ENCODE measurements at regions not wholly inside any gene's neighbourhood (a gene's known extent, or its start where the extent isn't known, plus 50 kb on each side); places are given as distances from the start of the nearest gene placed in this dataset.

DNA sequence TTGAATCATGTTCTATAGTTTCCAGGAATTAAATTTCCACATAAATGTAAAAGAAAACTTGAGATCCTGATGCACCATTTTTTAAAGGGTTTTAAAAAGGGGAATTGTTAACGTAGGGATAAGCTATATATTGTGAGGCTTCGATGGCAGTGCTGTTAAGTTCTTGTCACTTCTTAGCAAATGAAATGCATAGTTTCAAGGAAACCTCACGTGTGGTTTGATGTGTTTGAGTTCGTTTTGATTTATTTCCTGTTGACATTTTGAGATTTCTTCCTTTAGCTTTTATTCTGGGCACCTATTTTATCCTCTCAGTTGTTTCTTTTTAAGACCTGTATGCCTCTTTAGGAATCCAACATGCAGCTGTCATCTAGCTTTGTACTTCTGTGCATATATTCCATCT is 301.0 kb downstream of the DOCK8 start:
- TF ChIP-seq, protein P1, sequence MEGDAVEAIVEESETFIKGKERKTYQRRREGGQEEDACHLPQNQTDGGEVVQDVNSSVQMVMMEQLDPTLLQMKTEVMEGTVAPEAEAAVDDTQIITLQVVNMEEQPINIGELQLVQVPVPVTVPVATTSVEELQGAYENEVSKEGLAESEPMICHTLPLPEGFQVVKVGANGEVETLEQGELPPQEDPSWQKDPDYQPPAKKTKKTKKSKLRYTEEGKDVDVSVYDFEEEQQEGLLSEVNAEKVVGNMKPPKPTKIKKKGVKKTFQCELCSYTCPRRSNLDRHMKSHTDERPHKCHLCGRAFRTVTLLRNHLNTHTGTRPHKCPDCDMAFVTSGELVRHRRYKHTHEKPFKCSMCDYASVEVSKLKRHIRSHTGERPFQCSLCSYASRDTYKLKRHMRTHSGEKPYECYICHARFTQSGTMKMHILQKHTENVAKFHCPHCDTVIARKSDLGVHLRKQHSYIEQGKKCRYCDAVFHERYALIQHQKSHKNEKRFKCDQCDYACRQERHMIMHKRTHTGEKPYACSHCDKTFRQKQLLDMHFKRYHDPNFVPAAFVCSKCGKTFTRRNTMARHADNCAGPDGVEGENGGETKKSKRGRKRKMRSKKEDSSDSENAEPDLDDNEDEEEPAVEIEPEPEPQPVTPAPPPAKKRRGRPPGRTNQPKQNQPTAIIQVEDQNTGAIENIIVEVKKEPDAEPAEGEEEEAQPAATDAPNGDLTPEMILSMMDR (IDR thresholded peaks at IDR 0.05), result no peak
- TF ChIP-seq POLR2A (IDR thresholded peaks at IDR 0.05), result no peak
